ENCODE measurements at regions not wholly inside any gene's neighbourhood (a gene's known extent, or its start where the extent isn't known, plus 50 kb on each side); places are given as distances from the start of the nearest gene placed in this dataset.

- no peak overlapping the region for H3K4me3 ChIP-seq
- 70 to 91% (median 85%) methylated on average over 3 to 5 of the region's 5 CpGs for WGBS, 5 donors
- H3K4me1 ChIP-seq: no peaks in the 10 kb centered on the region
- H3K36me3 ChIP-seq: no peaks in the 10 kb centered on the region
- TF ChIP-seq POLR2AphosphoS5 (IDR thresholded peaks at IDR 0.05) (no peak), POLR2A (IDR thresholded peaks at IDR 0.05) (no peak), CTCF (IDR thresholded peaks at IDR 0.05 in 8 of 11, conservative IDR thresholded peaks at IDR 0.05 in 3 of 11) (no peak)
- no peaks in the 10 kb centered on the region for H3K27me3 ChIP-seq (replicated peaks in 1 of 7)
- no peak overlapping the region for H3K27ac ChIP-seq
- intact Hi-C loops (cut with DNase I; ENCODE audit: low total_unique reads): no loop called here
- H3K9me3 ChIP-seq: peaks cover 0 to 16% (median 12%) of the 10 kb centered on the region in 8 donors
- no peak for DNase-seq
These were observed 1269.3 kb upstream of the CNTN5 start for GRCh38 chr11:97751405-97751804.

GRCh38 chr11:97751952-97752351, 1268.8 kb upstream of the CNTN5 start:
- DNase-seq: no peak
- Histone ChIP-seq H3K27ac (no peak overlapping the region), H3K9me3 (peaks cover 0 to 16% (median 12%) of the 10 kb centered on the region in 8 donors), H3K36me3 (no peaks in the 10 kb centered on the region), H3K27me3 (replicated peaks in 1 of 7) (no peaks in the 10 kb centered on the region), H3K4me3 (no peak overlapping the region), H3K4me1 (no peaks in the 10 kb centered on the region)
- WGBS, 5 donors: 84 to 94% (median 88%) methylated on average over 2 of the region's 2 CpGs
- TF ChIP-seq POLR2AphosphoS5 (IDR thresholded peaks at IDR 0.05): no peak
- intact Hi-C loops (cut with DNase I; ENCODE audit: low total_unique reads): no loop called here

- Histone ChIP-seq H3K27me3 (replicated peaks in 1 of 7) (no peaks in the 10 kb centered on the region), H3K27ac (no peak overlapping the region), H3K4me1 (no peaks in the 10 kb centered on the region), H3K36me3 (no peaks in the 10 kb centered on the region), H3K9me3 (peaks cover 0 to 16% (median 12%) of the 10 kb centered on the region in 8 donors), H3K4me3 (no peak overlapping the region)
- 64 to 81% (median 80%) methylated on average over 3 of the region's 3 CpGs for WGBS, 5 donors
- TF ChIP-seq POLR2AphosphoS5 (IDR thresholded peaks at IDR 0.05): no peak
- no peak for TF ChIP-seq POLR2A (IDR thresholded peaks at IDR 0.05)
- TF ChIP-seq CTCF (IDR thresholded peaks at IDR 0.05 in 8 of 11, conservative IDR thresholded peaks at IDR 0.05 in 3 of 11): no peak
- intact Hi-C loops (cut with DNase I; ENCODE audit: low total_unique reads): no loop called here
- DNase-seq: no peak
These were observed 1265.8 kb upstream of the CNTN5 start for GRCh38 chr11:97754976-97755375.

GRCh38 chr11:97756571-97757335, 1264.0 kb upstream of the CNTN5 start:
- Histone ChIP-seq H3K27ac (no peak overlapping the region), H3K4me1 (no peaks in the 10 kb centered on the region), H3K9me3 (peaks cover 0 to 12% (median 8%) of the 10 kb centered on the region in 8 donors), H3K4me3 (no peak overlapping the region), H3K36me3 (no peaks in the 10 kb centered on the region), H3K27me3 (replicated peaks in 1 of 7) (no peaks in the 10 kb centered on the region)
- DNase-seq: no peak
- 77 to 90% (median 83%) methylated on average over 4 of the region's 4 CpGs for WGBS, 5 donors
- intact Hi-C loops (cut with DNase I; ENCODE audit: low total_unique reads): no loop called here
- TF ChIP-seq POLR2AphosphoS5 (IDR thresholded peaks at IDR 0.05) (no peak), POLR2A (IDR thresholded peaks at IDR 0.05) (no peak), CTCF (IDR thresholded peaks at IDR 0.05 in 8 of 11, conservative IDR thresholded peaks at IDR 0.05 in 3 of 11) (no peak)
